IMR-90 (cell line): ENCODE measurements at regions not wholly inside any gene's neighbourhood (a gene's known extent, or its start where the extent isn't known, plus 50 kb on each side); places are given as distances from the start of the nearest gene placed in this dataset.

Experiments
- BHLHE40 ChIP-seq: fragments of 150-350 bp; IDR thresholded peaks from 2 replicates; pipeline ENCODE4 v1.6.1; 2016; ENCODE audit warnings: mild to moderate bottlenecking, low read depth, low read length
- CHD1 ChIP-seq: IDR thresholded peaks from 2 replicates; pipeline ENCODE4 v1.6.1; 2012; ENCODE audit warnings: low read depth, low read length, improper control_type of control experiment
- CTCF ChIP-seq: conservative IDR thresholded peaks from 2 replicates; pipeline ENCODE4 v1.5.1; 2012; ENCODE audit warnings: mild to moderate bottlenecking, low read depth, low read length, improper control_type of control experiment
- FOS ChIP-seq: fragments of 150-350 bp; IDR thresholded peaks from 2 replicates; pipeline ENCODE4 v1.6.1; 2016; ENCODE audit warnings: low read depth, low read length
- MAFK ChIP-seq: IDR thresholded peaks from 2 replicates; pipeline ENCODE4 v1.6.1; 2012; ENCODE audit warnings: low read depth, low read length, improper control_type of control experiment
- MXI1 ChIP-seq: IDR thresholded peaks from 2 replicates; pipeline ENCODE4 v1.6.1; 2012; ENCODE audit warnings: low read depth, mild to moderate bottlenecking, low read length, moderate library complexity, borderline replicate concordance
- NFE2L2 ChIP-seq: fragments of 150-350 bp; IDR thresholded peaks from 2 replicates; pipeline ENCODE4 v1.6.1; 2016; ENCODE audit warnings: low read depth, mild to moderate bottlenecking, low read length
- POLR2A ChIP-seq: IDR thresholded peaks from 2 replicates; pipeline ENCODE4 v1.6.1; 2012; ENCODE audit warnings: mild to moderate bottlenecking, low read depth, low read length
- RAD21 ChIP-seq: IDR thresholded peaks from 2 replicates; pipeline ENCODE4 v1.6.1; 2012; ENCODE audit warnings: low read length, improper control_type of control experiment
- RCOR1 ChIP-seq: IDR thresholded peaks from 2 replicates; pipeline ENCODE4 v1.6.1; 2012; ENCODE audit warnings: mild to moderate bottlenecking, low read length, improper control_type of control experiment; ENCODE audit not compliant: insufficient replicate concordance
- RFX5 ChIP-seq: IDR thresholded peaks from 2 replicates; pipeline ENCODE4 v1.8.0; 2012; ENCODE audit warnings: low read depth, mild to moderate bottlenecking, low read length, moderate library complexity
- SMC3 ChIP-seq: fragments of 150-350 bp; IDR thresholded peaks from 2 replicates; pipeline ENCODE4 v1.6.1; 2016; ENCODE audit warnings: low read depth, mild to moderate bottlenecking, antibody characterized with exemption, low read length, moderate library complexity
- TF ChIP-seq, protein P1 (sequence below): fragments of 150-350 bp; IDR thresholded peaks from 2 replicates; pipeline ENCODE4 v1.6.1; 2017; ENCODE audit warnings: mild to moderate bottlenecking, antibody characterized with exemption, low read length, low read depth

DNA sequence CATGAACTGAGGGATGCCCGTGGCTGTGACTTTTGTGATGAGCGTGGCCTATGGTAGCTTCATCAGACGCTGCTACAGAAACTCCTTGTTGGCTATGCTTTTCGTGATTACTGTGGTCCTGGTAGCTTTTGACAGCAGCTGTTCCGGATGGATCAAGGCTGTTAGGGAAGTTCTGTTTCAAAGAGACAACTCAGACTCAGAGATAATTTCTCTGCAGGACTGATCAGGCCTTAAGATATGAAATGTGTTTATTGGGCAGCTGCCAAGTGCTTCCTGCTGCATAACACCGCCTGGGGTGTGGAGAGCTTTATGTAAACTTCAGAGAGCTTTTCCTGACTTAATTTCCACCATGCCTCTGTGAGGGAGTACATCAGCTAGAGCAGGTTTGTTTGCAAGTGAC lies 243.8 kb downstream of the TSN start:
- TF ChIP-seq CTCF (no peak), RAD21 (no peak), NFE2L2 (no peak), POLR2A (no peak), MAFK (no peak), SMC3 (no peak), BHLHE40 (no peak), FOS (no peak), MXI1 (no peak), RFX5 (no peak), RCOR1 (no peak), CHD1 (no peak)
- TF ChIP-seq, protein P1, sequence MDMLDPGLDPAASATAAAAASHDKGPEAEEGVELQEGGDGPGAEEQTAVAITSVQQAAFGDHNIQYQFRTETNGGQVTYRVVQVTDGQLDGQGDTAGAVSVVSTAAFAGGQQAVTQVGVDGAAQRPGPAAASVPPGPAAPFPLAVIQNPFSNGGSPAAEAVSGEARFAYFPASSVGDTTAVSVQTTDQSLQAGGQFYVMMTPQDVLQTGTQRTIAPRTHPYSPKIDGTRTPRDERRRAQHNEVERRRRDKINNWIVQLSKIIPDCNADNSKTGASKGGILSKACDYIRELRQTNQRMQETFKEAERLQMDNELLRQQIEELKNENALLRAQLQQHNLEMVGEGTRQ = no peak
